HG02798 (cell line): ENCODE measurements at regions not wholly inside any gene's neighbourhood (a gene's known extent, or its start where the extent isn't known, plus 50 kb on each side); places are given as distances from the start of the nearest gene placed in this dataset.
"Not testable (repeated sequence)": the region's sequence is repeated elsewhere in the genome, so short reads cannot be mapped to it uniquely, and the experiment has no call there.

ENCODE experiments used
- ATAC-seq: cut with Tn5 transposase; IDR thresholded peaks from one replicate; pipeline ENCODE4 v1.9.1; 2021; ENCODE audit warnings: mild to moderate bottlenecking; ENCODE audit not compliant: unreplicated experiment, poor library complexity

GRCh38 chr22:48757581-48757980 is 1070.1 kb downstream of the BRD1 start:
- no peak for ATAC-seq

- ATAC-seq = not testable (repeated sequence)
Measured at GRCh38 chr22:48757135-48757534, 1070.5 kb downstream of the BRD1 start.

DNA sequence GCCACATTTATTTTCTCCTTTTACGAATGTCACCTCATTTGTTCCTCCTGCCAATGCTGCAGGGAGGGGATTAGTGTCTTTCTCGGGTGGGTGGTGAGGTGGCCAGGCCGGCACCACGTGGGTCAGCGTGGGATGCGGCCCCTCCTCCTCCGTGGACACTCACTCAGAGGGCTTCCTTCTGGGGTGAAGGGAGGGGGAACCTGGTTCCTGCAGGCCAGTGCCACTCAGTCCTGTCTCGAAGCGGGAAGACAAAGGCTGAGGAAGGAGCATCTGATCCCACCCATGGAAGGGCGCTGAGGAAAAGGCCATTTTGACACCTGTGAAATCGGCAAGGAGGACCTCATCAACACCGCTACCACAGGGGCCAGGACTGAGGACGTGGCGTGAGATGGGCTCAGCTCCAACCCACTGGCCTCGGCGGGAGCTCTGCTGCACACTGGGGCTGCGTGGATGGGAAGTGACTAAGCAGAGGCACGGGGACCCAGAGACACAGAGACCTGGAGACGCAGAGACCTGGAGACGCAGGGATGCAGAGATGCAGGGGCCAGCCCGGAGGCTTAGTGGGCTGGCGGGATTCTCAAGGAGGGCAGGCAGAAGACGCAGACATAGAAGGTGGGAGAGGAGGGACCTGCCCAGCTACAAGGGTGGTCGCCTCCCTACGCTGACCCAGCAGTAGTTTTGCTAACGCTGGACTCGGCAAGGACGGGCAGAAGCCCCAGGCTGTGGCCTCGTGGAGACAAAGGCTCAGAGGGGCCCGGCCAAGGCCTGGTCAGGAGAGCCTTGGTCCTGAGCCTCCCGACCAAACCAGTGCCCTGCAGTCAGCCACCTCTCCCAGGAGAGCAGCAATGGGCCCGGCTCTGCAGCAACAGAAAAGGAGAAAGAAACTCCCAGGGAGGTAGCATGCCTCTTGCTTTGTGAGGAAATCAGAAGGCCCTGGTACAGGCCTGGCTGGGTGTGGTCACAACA is 1071.2 kb downstream of the BRD1 start:
- ATAC-seq = no peak

- no peak for ATAC-seq
Measured at GRCh38 chr22:48755059-48755949, 1072.4 kb downstream of the BRD1 start.

GRCh38 chr22:48754611-48755058 is 1073.0 kb downstream of the BRD1 start:
- no peak for ATAC-seq

- no peak for ATAC-seq
Measured at GRCh38 chr22:48753752-48754517, 1073.7 kb downstream of the BRD1 start.

DNA sequence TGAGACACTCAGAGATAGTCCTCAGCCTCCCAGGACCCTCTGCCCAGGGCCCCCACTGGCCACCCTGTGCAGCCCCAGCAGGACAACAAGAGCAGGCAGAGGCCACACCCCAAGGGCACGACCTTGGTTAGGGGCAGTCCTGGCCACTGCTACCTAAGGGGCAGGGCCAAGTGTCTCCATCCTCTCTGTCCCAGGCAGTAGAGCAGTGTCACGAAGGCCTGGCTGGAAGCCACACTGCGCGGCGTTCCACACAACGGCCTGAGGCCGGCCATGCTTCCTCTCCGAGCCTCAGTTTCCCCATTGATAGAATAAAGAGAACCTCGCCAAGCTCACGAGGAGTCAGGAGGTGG is 1074.3 kb downstream of the BRD1 start:
- no peak for ATAC-seq

- ATAC-seq = no peak
Measured at GRCh38 chr22:48752451-48753380, 1075.0 kb downstream of the BRD1 start.

- ATAC-seq = no peak
Measured at GRCh38 chr22:48751539-48752437, 1075.9 kb downstream of the BRD1 start.

- ATAC-seq = no peak
Measured at GRCh38 chr22:48750826-48751440, 1076.7 kb downstream of the BRD1 start.

DNA sequence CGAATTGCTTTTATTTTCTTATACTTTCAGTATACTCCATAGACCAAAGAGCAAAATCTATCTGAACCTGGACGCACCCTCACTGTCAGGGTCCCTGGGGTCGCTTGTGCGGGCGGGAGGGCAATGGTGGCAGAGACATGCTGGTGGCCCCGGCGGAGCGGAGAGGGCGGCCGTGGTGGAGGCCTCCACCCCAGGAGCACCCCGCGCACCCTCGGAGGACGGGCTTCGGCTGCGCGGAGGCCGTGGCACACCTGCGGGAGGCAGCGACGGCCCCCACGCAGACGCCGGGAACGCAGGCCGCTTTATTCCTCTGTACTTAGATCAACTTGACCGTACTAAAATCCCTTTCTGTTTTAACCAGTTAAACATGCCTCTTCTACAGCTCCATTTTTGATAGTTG is 1077.4 kb downstream of the BRD1 start:
- ATAC-seq = no peak

GRCh38 chr22:48749555-48750227 is 1078.0 kb downstream of the BRD1 start:
- no peak for ATAC-seq

- ATAC-seq = no peak
Measured at GRCh38 chr22:48748860-48749554, 1078.7 kb downstream of the BRD1 start.

DNA sequence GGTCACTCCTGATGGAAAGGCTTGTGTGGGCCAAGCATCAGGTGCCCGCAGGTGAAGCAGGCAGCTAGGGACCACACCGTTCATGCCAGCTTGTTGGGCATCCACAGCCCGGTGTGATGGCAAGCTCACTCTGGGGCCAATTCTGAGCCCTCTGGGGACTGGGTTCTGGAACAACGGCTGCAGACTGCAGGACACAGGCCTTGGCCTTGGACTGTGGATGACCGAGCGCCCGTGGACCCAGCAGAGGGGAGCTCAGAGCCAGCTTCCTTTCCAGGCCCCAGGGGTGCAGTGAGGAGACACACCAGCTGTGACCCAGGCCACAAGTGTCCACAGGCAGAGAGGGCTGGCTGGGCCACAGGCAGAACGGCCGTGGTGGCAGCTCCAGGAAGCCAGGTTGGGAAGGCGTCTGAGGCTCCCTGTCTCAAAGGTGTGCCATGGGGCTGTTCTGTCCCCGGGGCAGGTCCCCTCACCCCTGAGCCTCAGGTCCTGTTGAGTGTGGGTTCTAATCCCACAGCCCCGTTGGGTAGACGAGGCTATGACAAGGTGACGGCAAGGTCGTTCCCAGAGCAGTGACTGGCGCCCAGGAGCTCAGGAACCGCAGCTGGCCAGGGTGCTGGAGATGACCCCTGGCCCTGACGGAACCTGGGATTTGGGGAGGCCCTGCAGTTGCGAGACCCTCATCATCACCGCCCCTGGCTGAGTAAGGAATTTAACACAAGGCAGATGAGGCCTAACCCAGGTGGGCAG is 1079.4 kb downstream of the BRD1 start:
- ATAC-seq = no peak

DNA sequence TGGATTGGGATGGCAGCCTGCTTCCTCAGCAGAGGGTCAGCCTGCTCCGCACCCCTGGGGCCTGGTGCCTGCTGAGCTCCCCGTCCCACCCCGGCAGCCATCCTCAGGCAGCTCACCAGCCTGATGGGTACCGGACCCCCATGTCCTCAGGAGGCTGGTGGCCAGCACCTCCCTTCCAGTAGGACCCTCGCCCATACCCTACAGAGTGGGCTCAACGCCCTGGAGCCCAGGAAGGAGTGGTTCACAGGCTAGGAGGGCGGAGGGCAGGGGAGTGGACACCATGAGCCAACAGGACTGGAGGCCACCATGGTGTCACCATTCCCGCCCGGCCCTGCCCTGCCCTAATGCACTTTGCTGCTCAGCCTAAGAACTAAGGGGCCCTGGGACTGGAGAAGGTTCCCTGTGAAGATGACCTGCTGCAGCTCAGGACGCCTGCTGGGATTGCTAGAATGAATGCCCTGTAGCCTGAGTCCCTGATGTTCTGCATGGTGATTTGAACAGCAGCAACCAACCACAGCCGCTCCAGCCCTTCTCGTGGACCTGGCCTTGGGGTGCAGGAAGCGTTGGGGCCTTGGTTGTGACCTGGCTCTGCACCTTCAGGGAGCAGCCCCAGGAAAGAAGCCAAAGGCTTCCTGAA is 1080.8 kb downstream of the BRD1 start:
- ATAC-seq = no peak
